H9 (cell line): ENCODE measurements at regions not wholly inside any gene's neighbourhood (a gene's known extent, or its start where the extent isn't known, plus 50 kb on each side); places are given as distances from the start of the nearest gene placed in this dataset.

Experiments
- DNase-seq: peaks from one replicate; pipeline ENCODE4 v3.0.0-alpha.2; 2017
- H2AFZ ChIP-seq: one replicate; pipeline ENCODE4 v1.6.1; 2013; ENCODE audit warnings: mild to moderate bottlenecking, low read length, control low read depth, moderate library complexity
- H2AK5ac ChIP-seq: 2 replicates; pipeline ENCODE4 v1.6.1; 2013; ENCODE audit warnings: low read length, control low read depth, mixed read lengths; ENCODE audit not compliant: insufficient read length
- H2BK120ac ChIP-seq: one replicate; pipeline ENCODE4 v1.6.1; 2013; ENCODE audit warnings: low read depth, mild to moderate bottlenecking, low read length, control low read depth, inconsistent platforms; ENCODE audit not compliant: poor library complexity, severe bottlenecking
- H2BK12ac ChIP-seq: 2 replicates; pipeline ENCODE4 v1.6.1; 2013; ENCODE audit warnings: low read length, control low read depth, mixed read lengths, low read depth; ENCODE audit not compliant: insufficient read length
- H2BK15ac ChIP-seq: 2 replicates; pipeline ENCODE4 v1.6.1; 2013; ENCODE audit warnings: low read depth, low read length, control low read depth
- H2BK20ac ChIP-seq: one replicate; pipeline ENCODE4 v1.6.1; 2013; ENCODE audit warnings: low read depth, mild to moderate bottlenecking, low read length, control low read depth, inconsistent platforms; ENCODE audit not compliant: poor library complexity, severe bottlenecking
- H2BK5ac ChIP-seq: 2 replicates; pipeline ENCODE4 v1.6.1; 2013; ENCODE audit warnings: low read length, control low read depth, mixed read lengths; ENCODE audit not compliant: insufficient read length
- H3K14ac ChIP-seq: 2 replicates; pipeline ENCODE4 v1.6.1; 2013; ENCODE audit warnings: low read length, control low read depth; ENCODE audit not compliant: insufficient read depth
- H3K18ac ChIP-seq: 2 replicates; pipeline ENCODE4 v1.6.1; 2013; ENCODE audit warnings: low read depth, mild to moderate bottlenecking, mixed read lengths, low read length, control low read depth; ENCODE audit not compliant: insufficient read length
- H3K23ac ChIP-seq: 2 replicates; pipeline ENCODE4 v1.6.1; 2013; ENCODE audit warnings: low read length, control low read depth, mixed read lengths, low read depth; ENCODE audit not compliant: insufficient read length
- H3K23me2 ChIP-seq: 2 replicates; pipeline ENCODE4 v1.6.1; 2013; ENCODE audit warnings: low read depth, mild to moderate bottlenecking, mixed read lengths, low read length, control low read depth; ENCODE audit not compliant: insufficient read length, poor library complexity, severe bottlenecking
- H3K27ac ChIP-seq: 2 replicates; pipeline ENCODE4 v1.5.1; 2013; ENCODE audit warnings: low read length, control low read depth, mixed read lengths, low read depth; ENCODE audit not compliant: insufficient read length
- H3K27me3 ChIP-seq: 2 replicates; pipeline ENCODE4 v1.6.1; 2013; ENCODE audit warnings: low read length, control low read depth, inconsistent platforms; ENCODE audit not compliant: insufficient read depth
- H3K4ac ChIP-seq: 2 replicates; pipeline ENCODE4 v1.6.1; 2013; ENCODE audit warnings: low read depth, mild to moderate bottlenecking, control low read depth, inconsistent platforms, low read length, moderate library complexity
- H3K4me1 ChIP-seq: 2 replicates; pipeline ENCODE4 v1.6.1; 2013; ENCODE audit warnings: low read length, control low read depth, inconsistent platforms; ENCODE audit not compliant: insufficient read depth
- H3K4me2 ChIP-seq: 2 replicates; pipeline ENCODE4 v1.6.1; 2013; ENCODE audit warnings: low read length, control low read depth, mixed read lengths; ENCODE audit not compliant: insufficient read length, insufficient read depth
- H3K56ac ChIP-seq: 2 replicates; pipeline ENCODE4 v1.6.1; 2013; ENCODE audit warnings: low read depth, mild to moderate bottlenecking, mixed read lengths, low read length, control low read depth; ENCODE audit not compliant: insufficient read length
- H3K79me1 ChIP-seq: 2 replicates; pipeline ENCODE4 v1.6.1; 2013; ENCODE audit warnings: low read depth, mild to moderate bottlenecking, moderate library complexity, low read length, control low read depth, inconsistent platforms; ENCODE audit not compliant: insufficient read depth, poor library complexity, severe bottlenecking
- H3K79me2 ChIP-seq: 2 replicates; pipeline ENCODE4 v1.6.1; 2013; ENCODE audit warnings: low read length, control low read depth, inconsistent platforms; ENCODE audit not compliant: insufficient read depth
- H3K9ac ChIP-seq: 2 replicates; pipeline ENCODE4 v1.6.1; 2013; ENCODE audit warnings: low read length, control low read depth, mixed read lengths; ENCODE audit not compliant: insufficient read length; ENCODE audit errors: extremely low read depth
- H3K9me3 ChIP-seq: one replicate; pipeline ENCODE4 v1.6.1; 2013; ENCODE audit warnings: low read depth, low read length, inconsistent platforms; ENCODE audit not compliant: control insufficient read depth
- H3T11ph ChIP-seq: one replicate; pipeline ENCODE4 v1.6.1; 2013; ENCODE audit warnings: mild to moderate bottlenecking, low read length, control low read depth, inconsistent platforms
- H4K20me1 ChIP-seq: one replicate; pipeline ENCODE4 v1.6.1; 2013; ENCODE audit not compliant: control insufficient read depth, insufficient read length, insufficient read depth
- H4K5ac ChIP-seq: 2 replicates; pipeline ENCODE4 v1.6.1; 2013; ENCODE audit warnings: low read depth, mild to moderate bottlenecking, mixed read lengths, low read length, control low read depth; ENCODE audit not compliant: insufficient read length
- H4K8ac ChIP-seq: replicated peaks from 2 replicates; pipeline ENCODE4 v1.6.1; 2013; ENCODE audit warnings: low read length, control low read depth, mixed read lengths, low read depth; ENCODE audit not compliant: insufficient read length
- H4K91ac ChIP-seq: 2 replicates; pipeline ENCODE4 v1.6.1; 2013; ENCODE audit warnings: low read depth, mild to moderate bottlenecking, moderate library complexity, mixed read lengths, low read length, control low read depth; ENCODE audit not compliant: insufficient read length
- H3K27ac Mint-ChIP-seq, 3 experiments: 2 replicates in 2 of 3; 3 replicates in 1 of 3; pipeline ENCODE4 v1.8.0; 2020 to 2021; ENCODE audit warnings: mixed read lengths in 3 of 3, mild to moderate bottlenecking in 1 of 3, moderate library complexity in 1 of 3
- H3K27me3 Mint-ChIP-seq: 2 replicates; pipeline ENCODE4 v1.8.0; 2021; ENCODE audit warnings: low read depth, mild to moderate bottlenecking, moderate library complexity, mixed read lengths
- H3K36me3 Mint-ChIP-seq, 3 experiments: 2 replicates in 2 of 3; 3 replicates in 1 of 3; pipeline ENCODE4 v1.8.0; 2020 to 2021; ENCODE audit warnings: low read depth in 3 of 3, mixed read lengths in 3 of 3; ENCODE audit not compliant: insufficient read depth in 1 of 3
- H3K4me1 Mint-ChIP-seq, 2 experiments: 2 replicates each; pipeline ENCODE4 v1.8.0; 2020; ENCODE audit warnings: mixed read lengths in 2 of 2
- H3K4me3 Mint-ChIP-seq, 2 experiments: 2 replicates in 1 of 2; 3 replicates in 1 of 2; pipeline ENCODE4 v1.8.0; 2020 to 2021; ENCODE audit warnings: mild to moderate bottlenecking in 2 of 2, mixed read lengths in 2 of 2, moderate library complexity in 1 of 2
- H3K9me3 Mint-ChIP-seq, 2 experiments: 2 replicates in 1 of 2; 3 replicates in 1 of 2; pipeline ENCODE4 v1.8.0; 2020; ENCODE audit warnings: mild to moderate bottlenecking in 2 of 2, mixed read lengths in 2 of 2, moderate library complexity in 1 of 2
- CTCF ChIP-seq: fragments of 200-600 bp; sonication (generic); conservative IDR thresholded peaks from 3 replicates; pipeline ENCODE4 v1.8.0; 2021; ENCODE audit warnings: antibody characterized with exemption, mild to moderate bottlenecking
- WGBS: extraction: QIAGEN DNeasy Blood & Tissue Kit; methylation state at CpG from one replicate; pipeline ENCODE4 v1.1.7; 2013; ENCODE audit warnings: missing lambda C conversion rate, low lambda C conversion rate, mixed read lengths; ENCODE audit not compliant: insufficient read length; ENCODE audit errors: extremely low coverage; 5-methylcytosine and 5-hydroxymethylcytosine counted together

DNA sequence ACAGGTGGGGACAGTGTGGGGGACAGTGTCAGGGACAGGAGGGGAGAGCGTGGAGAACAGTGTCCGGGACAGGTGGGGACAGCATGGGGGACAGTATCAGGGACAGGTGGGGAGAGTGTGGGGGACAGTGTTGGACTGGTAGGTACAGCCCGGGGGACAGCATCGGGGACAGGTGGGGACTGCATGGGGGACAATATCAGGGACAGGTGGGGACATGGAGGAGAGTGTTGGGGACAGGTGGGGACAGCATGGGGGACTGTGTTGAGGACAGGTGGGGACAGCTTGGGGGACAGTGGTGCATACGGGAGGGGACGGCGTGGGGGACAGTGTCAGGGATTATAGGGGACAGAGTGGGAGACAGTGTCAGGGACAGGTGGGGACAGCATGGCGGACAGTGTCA lies 212.3 kb downstream of the TMEM121 start:
- Histone ChIP-seq H3K4me2 (no peak overlapping the region), H3K23me2 (no peaks in the 10 kb centered on the region), H4K20me1 (no peaks in the 10 kb centered on the region), H3K27ac (no peak overlapping the region), H2BK15ac (no peak overlapping the region), H2BK12ac (no peak overlapping the region), H2AK5ac (no peak overlapping the region), H3K79me1 (no peaks in the 10 kb centered on the region), H3K79me2 (no peaks in the 10 kb centered on the region), H4K91ac (no peak overlapping the region), H3K27me3 (no peaks in the 10 kb centered on the region), H2BK20ac (no peak overlapping the region), H3K9ac (no peak overlapping the region), H2BK120ac (no peak overlapping the region), H3K4me1 (no peaks in the 10 kb centered on the region), H4K5ac (no peak overlapping the region), H3K14ac (no peak overlapping the region), H2AFZ (no peak overlapping the region), H2BK5ac (no peak overlapping the region), H4K8ac (no peak overlapping the region), H3K56ac (no peak overlapping the region), H3K18ac (no peak overlapping the region), H3T11ph (no peak overlapping the region), H3K4ac (no peak overlapping the region), H3K9me3 (peaks cover 47% of the 10 kb centered on the region), H3K23ac (no peak overlapping the region)
- WGBS: no CpG with 5 or more reads among the region's 8 CpGs
- Mint-ChIP-seq H3K4me1 (no peaks in the 10 kb centered on the region), H3K9me3 (peaks cover 46 to 52% of the 10 kb centered on the region in 2 experiments), H3K36me3 (peaks cover 6 to 12% (median 9%) of the 10 kb centered on the region in 3 experiments; a peak in 5 of 7 replicates), H3K27me3 (peaks cover 5% of the 10 kb centered on the region), H3K27ac (no peak overlapping the region), H3K4me3 (no peak overlapping the region)
- TF ChIP-seq CTCF: no peak
- no peak for DNase-seq
